ENCODE measurements at regions not wholly inside any gene's neighbourhood (a gene's known extent, or its start where the extent isn't known, plus 50 kb on each side); places are given as distances from the start of the nearest gene placed in this dataset.

GRCh38 chr2:224163566-224164307 is 124.7 kb upstream of the SERPINE2 start:
- no peak for TF ChIP-seq CTCF (conservative IDR thresholded peaks at IDR 0.05; ENCODE audit: low read depth, low read length)
- DNase-seq (ENCODE audit: low read depth) = no peak
- no peak overlapping the region for H3K4me3 ChIP-seq (ENCODE audit: low read depth, low read length)

- DNase-seq (ENCODE audit: low read depth) = no peak
- H3K4me3 ChIP-seq (ENCODE audit: low read depth, low read length) = no peak overlapping the region
- TF ChIP-seq CTCF (conservative IDR thresholded peaks at IDR 0.05; ENCODE audit: low read depth, low read length) = no peak
Measured at GRCh38 chr2:224162122-224162521, 123.0 kb upstream of the SERPINE2 start.

GRCh38 chr2:224161712-224162111 is 122.6 kb upstream of the SERPINE2 start:
- H3K4me3 ChIP-seq (ENCODE audit: low read depth, low read length) = no peak overlapping the region
- no peak for TF ChIP-seq CTCF (conservative IDR thresholded peaks at IDR 0.05; ENCODE audit: low read depth, low read length)
- no peak for DNase-seq (ENCODE audit: low read depth)

- no peak for TF ChIP-seq CTCF (conservative IDR thresholded peaks at IDR 0.05; ENCODE audit: low read depth, low read length)
- no peak for DNase-seq (ENCODE audit: low read depth)
- H3K4me3 ChIP-seq (ENCODE audit: low read depth, low read length) = no peak overlapping the region
Measured at GRCh38 chr2:224160917-224161316, 121.8 kb upstream of the SERPINE2 start.

GRCh38 chr2:224159345-224159928 is 120.4 kb upstream of the SERPINE2 start:
- TF ChIP-seq CTCF (conservative IDR thresholded peaks at IDR 0.05; ENCODE audit: low read depth, low read length) = no peak
- DNase-seq (ENCODE audit: low read depth) = no peak
- H3K4me3 ChIP-seq (ENCODE audit: low read depth, low read length) = no peak overlapping the region

GRCh38 chr2:224158831-224159230 is 119.7 kb upstream of the SERPINE2 start:
- DNase-seq (ENCODE audit: low read depth) = no peak
- no peak for TF ChIP-seq CTCF (conservative IDR thresholded peaks at IDR 0.05; ENCODE audit: low read depth, low read length)
- no peak overlapping the region for H3K4me3 ChIP-seq (ENCODE audit: low read depth, low read length)

GRCh38 chr2:224158061-224158460 is 119.0 kb upstream of the SERPINE2 start:
- no peak for TF ChIP-seq CTCF (conservative IDR thresholded peaks at IDR 0.05; ENCODE audit: low read depth, low read length)
- no peak for DNase-seq (ENCODE audit: low read depth)
- H3K4me3 ChIP-seq (ENCODE audit: low read depth, low read length) = no peak overlapping the region

Measured in epithelial cell of proximal tubule (primary cell).